H1 (cell line): ENCODE measurements at regions not wholly inside any gene's neighbourhood (a gene's known extent, or its start where the extent isn't known, plus 50 kb on each side); places are given as distances from the start of the nearest gene placed in this dataset.

ENCODE experiments used
- CTCF ChIA-PET: fragments of 300-600 bp; sonication (Branson Sonifier 250); formaldehyde crosslinking; loops from one replicate; lab custom pipeline; 2021; ENCODE audit not compliant: partially characterized antibody; lab: Charles Lee
- POLR2A ChIA-PET: fragments of 300-600 bp; sonication (Branson Sonifier 250); formaldehyde crosslinking; loops from one replicate; lab custom pipeline; 2021; ENCODE audit warnings: inconsistent platforms; ENCODE audit not compliant: partially characterized antibody; lab: Charles Lee
- DNase-seq, 2 experiments: peaks; one replicate each; pipeline versions ENCODE4 v3.0.0 to v3.0.0-alpha.2; 2010 to 2022; ENCODE audit warnings: low spot score in 2 of 2, low read depth in 1 of 2, mixed read lengths in 1 of 2
- FAIRE-seq: peaks from 2 replicates; lab custom pipeline; 2011; peaks lifted over from hg19 to GRCh38; lab: Jason Lieb, UNC
- H2AFZ ChIP-seq: 2 replicates; pipeline ENCODE4 v1.8.1; 2012; ENCODE audit warnings: low read length, inconsistent platforms
- H2AK5ac ChIP-seq: 2 replicates; pipeline ENCODE4 v1.6.1; 2013; ENCODE audit warnings: low read depth, low read length
- H2BK120ac ChIP-seq: replicated peaks from 2 replicates; pipeline ENCODE3; 2013; ENCODE audit warnings: low read depth, low read length, inconsistent platforms
- H2BK12ac ChIP-seq: 2 replicates; pipeline ENCODE4 v1.6.1; 2013; ENCODE audit warnings: low read depth, low read length
- H2BK15ac ChIP-seq: 2 replicates; pipeline ENCODE4 v1.6.1; 2013; ENCODE audit warnings: low read length
- H2BK20ac ChIP-seq: 2 replicates; pipeline ENCODE4 v1.6.1; 2013; ENCODE audit warnings: low read length
- H2BK5ac ChIP-seq: 2 replicates; pipeline ENCODE4 v1.6.1; 2013; ENCODE audit warnings: low read depth, low read length
- H3K14ac ChIP-seq: 2 replicates; pipeline ENCODE4 v1.6.1; 2013; ENCODE audit warnings: inconsistent platforms; ENCODE audit not compliant: insufficient read length
- H3K18ac ChIP-seq: 2 replicates; pipeline ENCODE4 v1.6.1; 2013; ENCODE audit warnings: low read length; ENCODE audit errors: extremely low read depth
- H3K23ac ChIP-seq: 2 replicates; pipeline ENCODE4 v1.6.1; 2013; ENCODE audit warnings: inconsistent platforms; ENCODE audit not compliant: insufficient read length
- H3K23me2 ChIP-seq: 2 replicates; pipeline ENCODE4 v1.6.1; 2013; ENCODE audit warnings: low read depth, low read length
- H3K27ac ChIP-seq: 2 replicates; pipeline ENCODE4 v1.6.1; 2011; ENCODE audit warnings: low read depth, low read length, inconsistent platforms
- H3K27me3 ChIP-seq, 4 experiments: replicated peaks in 1 of 4; 1 replicate in 1 of 4; 2 replicates in 3 of 4; pipeline versions ENCODE4 v1.6.1 to v1.8.1; 2011 to 2013; ENCODE audit warnings: low read length in 3 of 4, mild to moderate bottlenecking in 3 of 4, inconsistent platforms in 2 of 4, mixed read lengths in 2 of 4, moderate library complexity in 1 of 4; ENCODE audit not compliant: control insufficient read depth in 3 of 4, insufficient read depth in 3 of 4; ENCODE audit errors: extremely low read depth in 1 of 4
- H3K36me3 ChIP-seq, 4 experiments: 2 replicates each; pipeline versions ENCODE4 v1.6.1 to v1.8.1; 2011 to 2013; ENCODE audit warnings: mild to moderate bottlenecking in 4 of 4, low read length in 3 of 4, moderate library complexity in 2 of 4, control low read depth in 1 of 4, inconsistent platforms in 1 of 4; ENCODE audit not compliant: insufficient read depth in 4 of 4, control insufficient read depth in 2 of 4
- H3K4ac ChIP-seq: replicated peaks from 2 replicates; pipeline ENCODE3; 2013; ENCODE audit warnings: low read length, low read depth, mixed read lengths, inconsistent platforms; ENCODE audit not compliant: insufficient read length
- H3K4me1 ChIP-seq, 4 experiments: replicated peaks in 1 of 4; 1 replicate in 1 of 4; 2 replicates in 3 of 4; pipeline versions ENCODE4 v1.6.1 to v1.8.1; 2011 to 2013; ENCODE audit warnings: low read length in 3 of 4, inconsistent platforms in 2 of 4, mixed read lengths in 1 of 4; ENCODE audit not compliant: insufficient read depth in 4 of 4, control insufficient read depth in 3 of 4
- H3K4me2 ChIP-seq, 2 experiments: 2 replicates each; pipeline versions ENCODE4 v1.6.1 to v1.8.1; 2011 to 2013; ENCODE audit warnings: low read depth in 2 of 2, low read length in 2 of 2, control low read depth in 1 of 2, inconsistent platforms in 1 of 2, mild to moderate bottlenecking in 1 of 2; ENCODE audit not compliant: insufficient read depth in 1 of 2
- H3K4me3 ChIP-seq, 4 experiments: fragments of 200-600, 300-600 bp in 1 of 4; sonication (generic), shearing (Covaris generic), sonication (Bioruptor Twin) in 1 of 4; 2 replicates each; pipeline versions ENCODE4 v1.5.1 to v1.8.1; 2011 to 2016; ENCODE audit warnings: low read length in 4 of 4, low read depth in 3 of 4, control low read depth in 2 of 4, inconsistent platforms in 2 of 4, mild to moderate bottlenecking in 2 of 4, mixed read lengths in 1 of 4, moderate library complexity in 1 of 4; ENCODE audit not compliant: insufficient read depth in 2 of 4; ENCODE audit errors: extremely low read depth in 1 of 4
- H3K56ac ChIP-seq: replicated peaks from 2 replicates; pipeline ENCODE3; 2013; ENCODE audit warnings: low read depth, mild to moderate bottlenecking, mixed read lengths, low read length, inconsistent platforms; ENCODE audit not compliant: insufficient read length
- H3K79me1 ChIP-seq: 2 replicates; pipeline ENCODE4 v1.6.1; 2013; ENCODE audit warnings: low read depth, low read length, control low read depth
- H3K79me2 ChIP-seq, 2 experiments: 2 replicates each; pipeline versions ENCODE4 v1.6.1 to v1.8.1; 2012 to 2013; ENCODE audit warnings: low read length in 2 of 2, mild to moderate bottlenecking in 2 of 2, inconsistent platforms in 1 of 2; ENCODE audit not compliant: insufficient read depth in 2 of 2, control insufficient read depth in 1 of 2
- H3K9ac ChIP-seq, 4 experiments: replicated peaks in 1 of 4; 1 replicate in 1 of 4; 2 replicates in 3 of 4; pipeline versions ENCODE4 v1.6.1 to v1.8.1; 2011 to 2013; ENCODE audit warnings: low read depth in 3 of 4, low read length in 3 of 4, control low read depth in 2 of 4, mild to moderate bottlenecking in 2 of 4, moderate library complexity in 2 of 4, inconsistent platforms in 1 of 4; ENCODE audit errors: extremely low read depth in 1 of 4
- H3K9me3 ChIP-seq, 2 experiments: 2 replicates each; pipeline versions ENCODE4 v1.6.1 to v1.8.1; 2012 to 2013; ENCODE audit warnings: mild to moderate bottlenecking in 2 of 2, moderate library complexity in 2 of 2, control low read depth in 1 of 2, inconsistent platforms in 1 of 2, low read depth in 1 of 2, low read length in 1 of 2, mixed read lengths in 1 of 2; ENCODE audit not compliant: insufficient read depth in 2 of 2
- H4K20me1 ChIP-seq, 2 experiments: replicated peaks in 1 of 2; 2 replicates each; pipeline versions ENCODE3 to v1.8.1; 2011 to 2013; ENCODE audit warnings: inconsistent platforms in 2 of 2, low read length in 2 of 2, mild to moderate bottlenecking in 1 of 2; ENCODE audit not compliant: insufficient read depth in 2 of 2, control insufficient read depth in 1 of 2
- H4K5ac ChIP-seq: 2 replicates; pipeline ENCODE4 v1.6.1; 2013; ENCODE audit warnings: low read length, low read depth, mixed read lengths, inconsistent platforms; ENCODE audit not compliant: insufficient read length
- H4K8ac ChIP-seq: 2 replicates; pipeline ENCODE4 v1.8.0; 2013; ENCODE audit warnings: mild to moderate bottlenecking, moderate library complexity, low read length, inconsistent platforms; ENCODE audit not compliant: insufficient read depth; ENCODE audit errors: extremely low read depth
- H4K91ac ChIP-seq: replicated peaks from 2 replicates; pipeline ENCODE3; 2013; ENCODE audit warnings: low read length, mixed read lengths, inconsistent platforms; ENCODE audit not compliant: insufficient read length
- CBX8 ChIP-seq: fragments of 300-800, 300-1000 bp; sonication (generic); IDR thresholded peaks from 2 replicates; pipeline ENCODE4 v1.7.1; 2016; ENCODE audit warnings: low read depth, low read length, borderline replicate concordance
- EP300 ChIP-seq, 2 experiments: IDR thresholded peaks; 1 replicate in 1 of 2; 2 replicates in 1 of 2; pipeline ENCODE4 v1.6.1; 2011 to 2012; ENCODE audit warnings: low read depth in 2 of 2, low read length in 2 of 2, mild to moderate bottlenecking in 2 of 2, borderline replicate concordance in 1 of 2, inconsistent platforms in 1 of 2, moderate library complexity in 1 of 2
- GABPA ChIP-seq: IDR thresholded peaks from 2 replicates; pipeline ENCODE4 v1.6.1; 2011; ENCODE audit warnings: mild to moderate bottlenecking, low read length, moderate library complexity, borderline replicate concordance; ENCODE audit not compliant: insufficient read depth
- JUND ChIP-seq: IDR thresholded peaks from 2 replicates; pipeline ENCODE4 v1.6.1; 2011; ENCODE audit warnings: mild to moderate bottlenecking, improper control_type of control experiment, low read length
- KDM1A ChIP-seq: fragments of 200-600, 300-600 bp; sonication (generic); IDR thresholded peaks from 2 replicates; pipeline ENCODE4 v1.7.1; 2016; ENCODE audit warnings: mild to moderate bottlenecking, low read length, borderline replicate concordance
- KDM4A ChIP-seq: IDR thresholded peaks from one replicate; pipeline ENCODE4 v1.7.1; 2012; ENCODE audit warnings: low read depth, mild to moderate bottlenecking, moderate library complexity, low read length, inconsistent platforms; ENCODE audit not compliant: severe bottlenecking
- RAD21 ChIP-seq, 2 experiments: IDR thresholded peaks in 1 of 2; conservative IDR thresholded peaks in 1 of 2; 2 replicates each; pipeline ENCODE4 v1.6.1; 2011; ENCODE audit warnings: low read depth in 2 of 2, low read length in 2 of 2, improper control_type of control experiment in 1 of 2, inconsistent platforms in 1 of 2, mild to moderate bottlenecking in 1 of 2, moderate library complexity in 1 of 2
- SP1 ChIP-seq: IDR thresholded peaks from 2 replicates; pipeline ENCODE4 v1.6.1; 2011; ENCODE audit warnings: low read depth, low read length
- SRF ChIP-seq: IDR thresholded peaks from 2 replicates; pipeline ENCODE4 v1.6.1; 2011; ENCODE audit warnings: mild to moderate bottlenecking, low read depth, low read length, moderate library complexity
- SUZ12 ChIP-seq: fragments of 200-600 bp; sonication (generic); IDR thresholded peaks from 2 replicates; pipeline ENCODE4 v1.6.1; 2012; ENCODE audit warnings: mild to moderate bottlenecking, inconsistent platforms, low read length, moderate library complexity, mixed read lengths
- WGBS, 2 experiments: shearing (Covaris generic) in 1 of 2; methylation state at CpG; one replicate each; pipeline versions ENCODE4 v1.1.6 to v1.1.7; 2013 to 2015; ENCODE audit warnings: low lambda C conversion rate in 2 of 2, mixed read lengths in 2 of 2, inconsistent platforms in 1 of 2, low coverage in 1 of 2, missing lambda C conversion rate in 1 of 2; ENCODE audit not compliant: insufficient replicate concordance in 2 of 2, insufficient coverage in 1 of 2, insufficient read length in 1 of 2; ENCODE audit errors: extremely low coverage in 1 of 2, missing lambda C conversion rate in 1 of 2; 5-methylcytosine and 5-hydroxymethylcytosine counted together

DNA sequence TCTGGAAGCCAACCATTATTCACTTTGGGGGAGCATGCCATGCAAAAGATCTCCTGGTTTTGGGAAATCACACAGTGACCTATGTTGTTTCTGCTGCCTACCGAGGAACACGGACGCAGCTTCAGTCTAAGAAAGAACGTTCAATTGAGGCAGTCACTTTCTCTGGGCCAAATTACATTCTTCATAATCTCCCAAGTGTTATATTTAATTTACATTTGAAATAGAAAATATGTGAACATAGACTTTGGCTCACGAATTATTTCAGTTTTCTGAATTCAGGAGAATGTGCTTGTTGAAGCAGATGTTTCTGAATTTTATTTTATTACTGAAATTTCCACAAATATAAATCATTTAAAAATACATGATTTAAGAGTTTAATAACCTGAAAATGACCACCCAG, 93.6 kb upstream of the KCNJ16 start:
- no peak overlapping the region for H2AFZ ChIP-seq
- no peaks in the 10 kb centered on the region for H4K20me1 ChIP-seq
- no peak overlapping the region for H2BK15ac ChIP-seq
- H3K4me3 ChIP-seq: no peak overlapping the region
- no peak overlapping the region for H4K91ac ChIP-seq
- no peaks in the 10 kb centered on the region for H3K9me3 ChIP-seq
- H2BK12ac ChIP-seq: no peak overlapping the region
- H2AK5ac ChIP-seq: no peak overlapping the region
- no peak overlapping the region for H3K4me2 ChIP-seq
- ChIA-PET CTCF (no interaction called here), POLR2A (no interaction called here)
- H2BK20ac ChIP-seq: no peak overlapping the region
- H3K56ac ChIP-seq: no peak overlapping the region
- H3K23ac ChIP-seq: no peak overlapping the region
- no peaks in the 10 kb centered on the region for H3K36me3 ChIP-seq
- no peak overlapping the region for H3K9ac ChIP-seq
- H3K4ac ChIP-seq: no peak overlapping the region
- DNase-seq: no peak
- H3K27ac ChIP-seq: no peak overlapping the region
- no peak overlapping the region for H3K18ac ChIP-seq
- no peaks in the 10 kb centered on the region for H3K79me2 ChIP-seq
- H2BK120ac ChIP-seq: no peak overlapping the region
- WGBS, 2 experiments: 96% methylated on average over 5 of the region's 5 CpGs; no CpG with 5 or more reads in 1 of the 2 experiments
- H4K8ac ChIP-seq: no peak overlapping the region
- H3K27me3 ChIP-seq: no peaks in the 10 kb centered on the region
- no peak for FAIRE-seq
- no peak overlapping the region for H3K14ac ChIP-seq
- H2BK5ac ChIP-seq: no peak overlapping the region
- H3K79me1 ChIP-seq: no peaks in the 10 kb centered on the region
- no peaks in the 10 kb centered on the region for H3K23me2 ChIP-seq
- H4K5ac ChIP-seq: no peak overlapping the region
- H3K4me1 ChIP-seq: no peaks in the 10 kb centered on the region
- no peak for TF ChIP-seq KDM1A
- no peak for TF ChIP-seq CBX8
- TF ChIP-seq KDM4A: no peak
- no peak for TF ChIP-seq GABPA
- no peak for TF ChIP-seq SP1
- no peak for TF ChIP-seq RAD21 (IDR thresholded peaks at IDR 0.05 in 1 of 2, conservative IDR thresholded peaks at IDR 0.05 in 1 of 2; ENCODE audit: low read depth in 2 of 2, low read length in 2 of 2)
- no peak for TF ChIP-seq SRF
- no peak for TF ChIP-seq EP300 (IDR thresholded peaks at IDR 0.05; ENCODE audit: borderline replicate concordance in 1 of 2, low read depth in 2 of 2, low read length in 2 of 2)
- no peak for TF ChIP-seq SUZ12
- TF ChIP-seq JUND: no peak
